CD4-positive, alpha-beta T cell (primary cell): ENCODE measurements at regions not wholly inside any gene's neighbourhood (a gene's known extent, or its start where the extent isn't known, plus 50 kb on each side); places are given as distances from the start of the nearest gene placed in this dataset.

ENCODE experiments used
- ATAC-seq: fragments of 200-7000 bp; cut with Tn5 transposase; one replicate; pipeline ENCODE4 v1.10.0; 2022; ENCODE audit warnings: mild to moderate bottlenecking; ENCODE audit not compliant: poor library complexity
- CTCF ChIA-PET: fragments of 350-600 bp; sonication (Branson Sonifier 250); formaldehyde crosslinking; loops from one replicate; lab custom pipeline; 2021; ENCODE audit warnings: antibody characterized with exemption, inconsistent platforms; lab: Charles Lee
- POLR2A ChIA-PET: fragments of 350-600 bp; sonication (Branson Sonifier 250); formaldehyde crosslinking; loops from one replicate; lab custom pipeline; 2021; ENCODE audit warnings: antibody characterized with exemption, inconsistent platforms; lab: Charles Lee
- DNase-seq, 14 experiments: peaks; one replicate each; pipeline ENCODE4 v3.0.0-alpha.2; 2013 to 2020; ENCODE audit warnings: mixed read lengths in 2 of 14
- H3K27ac ChIP-seq, 2 donors: one replicate each; pipeline versions ENCODE4 v1.5.1 to v1.7.0; 2013; ENCODE audit warnings: low read length in 2 of 2, low read depth in 1 of 2, mild to moderate bottlenecking in 1 of 2
- H3K27me3 ChIP-seq, 2 experiments: 1 replicate in 1 of 2; 2 replicates in 1 of 2; pipeline versions ENCODE4 v1.6.1 to v1.7.0; 2013; ENCODE audit warnings: low read length in 2 of 2, control low read depth in 1 of 2, mild to moderate bottlenecking in 1 of 2, moderate library complexity in 1 of 2; ENCODE audit not compliant: insufficient read depth in 2 of 2, control insufficient read depth in 1 of 2
- H3K36me3 ChIP-seq: one replicate; pipeline ENCODE4 v1.6.1; 2013; ENCODE audit warnings: low read length, control low read depth; ENCODE audit not compliant: insufficient read depth
- H3K4me1 ChIP-seq: one replicate; pipeline ENCODE4 v1.6.1; 2013; ENCODE audit warnings: low read length, control low read depth; ENCODE audit not compliant: insufficient read depth
- H3K4me3 ChIP-seq: one replicate; pipeline ENCODE4 v1.5.1; 2013; ENCODE audit warnings: mild to moderate bottlenecking, low read length, moderate library complexity
- H3K9me3 ChIP-seq, 2 experiments: 1 replicate in 1 of 2; 2 replicates in 1 of 2; pipeline versions ENCODE4 v1.6.1 to v1.7.0; 2013; ENCODE audit warnings: low read length in 2 of 2, mild to moderate bottlenecking in 2 of 2, control low read depth in 1 of 2, moderate library complexity in 1 of 2; ENCODE audit not compliant: control insufficient read depth in 1 of 2, insufficient read depth in 1 of 2
- H3K27ac Mint-ChIP-seq: one replicate; pipeline ENCODE4 v1.8.0; 2020; ENCODE audit warnings: mixed read lengths
- H3K27me3 Mint-ChIP-seq: one replicate; pipeline ENCODE4 v1.8.0; 2021; ENCODE audit warnings: mixed read lengths
- H3K36me3 Mint-ChIP-seq: one replicate; pipeline ENCODE4 v1.8.0; 2021; ENCODE audit warnings: low read depth, mixed read lengths
- H3K4me1 Mint-ChIP-seq: one replicate; pipeline ENCODE4 v1.8.0; 2021; ENCODE audit warnings: low read depth, mixed read lengths
- H3K4me3 Mint-ChIP-seq: one replicate; pipeline ENCODE4 v1.8.0; 2020; ENCODE audit warnings: mild to moderate bottlenecking, mixed read lengths
- H3K9me3 Mint-ChIP-seq: one replicate; pipeline ENCODE4 v1.8.0; 2020; ENCODE audit warnings: mixed read lengths
- intact Hi-C, 2 experiments: fragments of 100-400 bp; cut with DNase I in 1 of 2; cut with micrococcal nuclease in 1 of 2; formaldehyde crosslinking; loops; one replicate each; pipeline versions ENCODE4 v1.15.1 to v1.9.0; 2023 to 2025; cut with DNase I, micrococcal nuclease
- TF ChIP-seq, protein P1 (sequence below): fragments of 200-600 bp; IDR thresholded peaks from one replicate; pipeline ENCODE4 v1.8.0; 2022; ENCODE audit warnings: antibody characterized with exemption, mild to moderate bottlenecking

DNA sequence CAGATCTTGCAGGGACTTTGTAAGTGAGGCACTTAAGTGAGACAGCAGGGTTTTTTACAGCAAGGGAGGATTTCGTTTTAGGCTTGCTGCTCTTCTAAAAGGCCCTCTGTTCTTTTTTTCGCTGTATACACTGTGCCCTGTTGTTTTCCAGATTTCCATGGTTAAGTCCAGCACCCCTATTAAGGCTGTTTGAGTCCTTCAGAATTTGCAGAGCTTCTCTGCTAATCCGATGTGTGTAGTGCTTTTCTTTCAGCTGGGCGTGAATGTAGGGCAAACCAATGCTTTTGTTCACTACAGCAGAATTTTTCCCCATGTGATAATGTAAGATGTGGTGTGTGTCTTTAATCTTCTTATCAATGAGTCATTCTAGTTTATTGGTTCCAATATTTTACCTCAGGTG lies 200.5 kb upstream of the RREB1 start:
- H3K9me3 Mint-ChIP-seq: no peaks in the 10 kb centered on the region
- H3K4me3 ChIP-seq: no peak overlapping the region
- ATAC-seq (no peak), DNase-seq (no peak)
- no peaks in the 10 kb centered on the region for H3K9me3 ChIP-seq
- no peak overlapping the region for H3K4me3 Mint-ChIP-seq
- no peak overlapping the region for H3K27ac ChIP-seq
- no peaks in the 10 kb centered on the region for H3K27me3 ChIP-seq
- POLR2A ChIA-PET: no interaction called here
- H3K36me3 Mint-ChIP-seq: no peaks in the 10 kb centered on the region
- H3K36me3 ChIP-seq: no peaks in the 10 kb centered on the region
- H3K4me1 Mint-ChIP-seq: no peaks in the 10 kb centered on the region
- intact Hi-C loops: no loop called here
- H3K27ac Mint-ChIP-seq: no peak overlapping the region
- H3K4me1 ChIP-seq: no peaks in the 10 kb centered on the region
- CTCF ChIA-PET: no interaction called here
- TF ChIP-seq, protein P1, sequence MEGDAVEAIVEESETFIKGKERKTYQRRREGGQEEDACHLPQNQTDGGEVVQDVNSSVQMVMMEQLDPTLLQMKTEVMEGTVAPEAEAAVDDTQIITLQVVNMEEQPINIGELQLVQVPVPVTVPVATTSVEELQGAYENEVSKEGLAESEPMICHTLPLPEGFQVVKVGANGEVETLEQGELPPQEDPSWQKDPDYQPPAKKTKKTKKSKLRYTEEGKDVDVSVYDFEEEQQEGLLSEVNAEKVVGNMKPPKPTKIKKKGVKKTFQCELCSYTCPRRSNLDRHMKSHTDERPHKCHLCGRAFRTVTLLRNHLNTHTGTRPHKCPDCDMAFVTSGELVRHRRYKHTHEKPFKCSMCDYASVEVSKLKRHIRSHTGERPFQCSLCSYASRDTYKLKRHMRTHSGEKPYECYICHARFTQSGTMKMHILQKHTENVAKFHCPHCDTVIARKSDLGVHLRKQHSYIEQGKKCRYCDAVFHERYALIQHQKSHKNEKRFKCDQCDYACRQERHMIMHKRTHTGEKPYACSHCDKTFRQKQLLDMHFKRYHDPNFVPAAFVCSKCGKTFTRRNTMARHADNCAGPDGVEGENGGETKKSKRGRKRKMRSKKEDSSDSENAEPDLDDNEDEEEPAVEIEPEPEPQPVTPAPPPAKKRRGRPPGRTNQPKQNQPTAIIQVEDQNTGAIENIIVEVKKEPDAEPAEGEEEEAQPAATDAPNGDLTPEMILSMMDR: no peak
- no peaks in the 10 kb centered on the region for H3K27me3 Mint-ChIP-seq

DNA sequence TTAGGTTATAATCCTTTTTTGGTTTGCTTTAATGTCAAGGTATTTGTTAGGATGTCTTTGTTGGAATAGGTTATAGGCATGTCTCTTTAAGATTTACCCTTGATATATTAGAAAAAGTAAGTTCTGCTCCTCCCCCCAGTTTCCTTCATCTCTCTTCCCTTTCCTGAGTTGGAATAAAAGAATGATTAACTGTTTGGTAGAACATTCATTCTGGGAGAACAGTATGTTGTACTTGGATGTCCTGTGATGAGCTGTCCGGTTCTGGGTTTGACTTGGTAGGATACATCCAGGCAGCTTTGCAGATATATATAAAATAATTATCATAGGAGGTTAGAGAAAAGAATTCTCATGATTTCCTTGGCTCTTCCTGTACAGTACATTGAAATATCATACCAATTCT lies 199.6 kb upstream of the RREB1 start:
- no peak for DNase-seq
- intact Hi-C loops: no loop called here
- H3K36me3 ChIP-seq: no peaks in the 10 kb centered on the region
- POLR2A ChIA-PET: no interaction called here
- TF ChIP-seq, protein P1: no peak
- Mint-ChIP-seq H3K9me3 (no peaks in the 10 kb centered on the region), H3K4me3 (no peak overlapping the region), H3K27me3 (no peaks in the 10 kb centered on the region), H3K36me3 (no peaks in the 10 kb centered on the region), H3K27ac (no peak overlapping the region), H3K4me1 (no peaks in the 10 kb centered on the region)
- CTCF ChIA-PET: no interaction called here
- no peak overlapping the region for H3K4me3 ChIP-seq
- H3K27ac ChIP-seq: no peak overlapping the region
- no peak for ATAC-seq
- H3K9me3 ChIP-seq: no peaks in the 10 kb centered on the region
- H3K27me3 ChIP-seq: no peaks in the 10 kb centered on the region
- H3K4me1 ChIP-seq: no peaks in the 10 kb centered on the region

DNA sequence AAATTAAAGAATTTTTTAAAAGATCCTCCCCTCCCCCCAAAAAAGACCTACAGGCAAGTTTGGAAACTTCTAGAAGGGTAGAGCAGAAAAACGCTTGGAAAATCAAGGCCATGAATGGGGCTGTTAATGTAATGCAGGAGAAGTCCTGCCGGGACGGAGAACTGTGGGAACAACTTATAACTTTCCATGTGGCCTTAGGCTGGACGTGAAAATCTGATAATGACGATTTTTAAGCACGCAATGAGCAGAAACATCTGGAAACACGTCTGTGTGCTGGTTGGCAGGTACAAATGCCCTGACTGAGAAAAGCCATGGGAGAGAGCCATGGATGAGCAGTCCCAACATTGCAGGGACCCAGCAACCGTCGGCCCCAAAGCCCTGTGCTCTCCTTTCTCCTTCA lies 198.7 kb upstream of the RREB1 start:
- H3K27ac Mint-ChIP-seq: no peak overlapping the region
- Histone ChIP-seq H3K36me3 (no peaks in the 10 kb centered on the region), H3K9me3 (no peaks in the 10 kb centered on the region), H3K27me3 (no peaks in the 10 kb centered on the region), H3K4me1 (no peaks in the 10 kb centered on the region), H3K4me3 (no peak overlapping the region), H3K27ac (no peak overlapping the region)
- ChIA-PET POLR2A (no interaction called here), CTCF (no interaction called here)
- no peaks in the 10 kb centered on the region for H3K9me3 Mint-ChIP-seq
- intact Hi-C loops: no loop called here
- no peaks in the 10 kb centered on the region for H3K27me3 Mint-ChIP-seq
- H3K36me3 Mint-ChIP-seq: no peaks in the 10 kb centered on the region
- DNase-seq (no peak), ATAC-seq (no peak)
- no peak overlapping the region for H3K4me3 Mint-ChIP-seq
- TF ChIP-seq, protein P1: no peak
- no peaks in the 10 kb centered on the region for H3K4me1 Mint-ChIP-seq
